ENCODE measurements at regions not wholly inside any gene's neighbourhood (a gene's known extent, or its start where the extent isn't known, plus 50 kb on each side); places are given as distances from the start of the nearest gene placed in this dataset.
"Not testable (repeated sequence)": the region's sequence is repeated elsewhere in the genome, so short reads cannot be mapped to it uniquely, and the experiment has no call there.

- H3K4me3 Mint-ChIP-seq, result no peak overlapping the region
- DNase-seq, result no peak
- H3K9me3 Mint-ChIP-seq, result peaks cover 44% of the 10 kb centered on the region
- H3K27me3 Mint-ChIP-seq (ENCODE audit: low read depth, poor library complexity), result no peaks in the 10 kb centered on the region
- peaks cover 4% of the 10 kb centered on the region for H3K36me3 Mint-ChIP-seq (ENCODE audit: low read depth)
- H3K27ac Mint-ChIP-seq, result no peak overlapping the region
- H3K4me1 Mint-ChIP-seq, result no peaks in the 10 kb centered on the region
- TF ChIP-seq CTCF (IDR thresholded peaks at IDR 0.05), result no peak
These were observed 217.3 kb upstream of the ERCC4 start for GRCh38 chr16:13702614-13703013.

- Mint-ChIP-seq H3K36me3 (ENCODE audit: low read depth) (peaks cover 4% of the 10 kb centered on the region), H3K27ac (peak overlapping the region; percentile 55), H3K9me3 (peaks cover 37% of the 10 kb centered on the region), H3K27me3 (ENCODE audit: low read depth, poor library complexity) (peaks cover 8% of the 10 kb centered on the region), H3K4me1 (peaks cover 10% of the 10 kb centered on the region), H3K4me3 (no peak overlapping the region)
- DNase-seq, result no peak
- TF ChIP-seq CTCF (IDR thresholded peaks at IDR 0.05), result no peak
These were observed 211.4 kb upstream of the ERCC4 start for GRCh38 chr16:13708347-13709120.

GRCh38 chr16:13718748-13719147 is 201.2 kb upstream of the ERCC4 start:
- H3K27ac Mint-ChIP-seq, result no peak overlapping the region

GRCh38 chr16:13727943-13728342 is 192.0 kb upstream of the ERCC4 start:
- TF ChIP-seq CTCF (IDR thresholded peaks at IDR 0.05), result no peak

More at GRCh38 chr16:13718748-13719147, 201.2 kb upstream of the ERCC4 start:
- no peak for TF ChIP-seq CTCF (IDR thresholded peaks at IDR 0.05)
- H3K4me1 Mint-ChIP-seq, result no peaks in the 10 kb centered on the region
- H3K36me3 Mint-ChIP-seq (ENCODE audit: low read depth), result no peaks in the 10 kb centered on the region
- no peak for DNase-seq
- H3K9me3 Mint-ChIP-seq, result no peaks in the 10 kb centered on the region
- no peak overlapping the region for H3K4me3 Mint-ChIP-seq
- H3K27me3 Mint-ChIP-seq (ENCODE audit: low read depth, poor library complexity), result peaks cover 9% of the 10 kb centered on the region

GRCh38 chr16:13733561-13733960 is 186.4 kb upstream of the ERCC4 start:
- Mint-ChIP-seq H3K4me1 (no peaks in the 10 kb centered on the region), H3K4me3 (no peak overlapping the region), H3K9me3 (peaks cover 1% of the 10 kb centered on the region), H3K36me3 (ENCODE audit: low read depth) (no peaks in the 10 kb centered on the region), H3K27me3 (ENCODE audit: low read depth, poor library complexity) (peaks cover 4% of the 10 kb centered on the region), H3K27ac (no peak overlapping the region)
- no peak for DNase-seq
- no peak for TF ChIP-seq CTCF (IDR thresholded peaks at IDR 0.05)

More at GRCh38 chr16:13727943-13728342, 192.0 kb upstream of the ERCC4 start:
- H3K36me3 Mint-ChIP-seq (ENCODE audit: low read depth), result no peaks in the 10 kb centered on the region
- DNase-seq, result no peak
- H3K27me3 Mint-ChIP-seq (ENCODE audit: low read depth, poor library complexity), result peaks cover 10% of the 10 kb centered on the region
- no peak overlapping the region for H3K27ac Mint-ChIP-seq
- peaks cover 15% of the 10 kb centered on the region for H3K9me3 Mint-ChIP-seq
- no peak overlapping the region for H3K4me3 Mint-ChIP-seq
- H3K4me1 Mint-ChIP-seq, result no peaks in the 10 kb centered on the region

GRCh38 chr16:13739621-13740373 is 180.2 kb upstream of the ERCC4 start:
- not testable (repeated sequence) for H3K4me1 Mint-ChIP-seq; H3K36me3 Mint-ChIP-seq (ENCODE audit: low read depth); DNase-seq; H3K27ac Mint-ChIP-seq; H3K4me3 Mint-ChIP-seq; H3K27me3 Mint-ChIP-seq (ENCODE audit: low read depth, poor library complexity)
- H3K9me3 Mint-ChIP-seq, result peaks cover 22% of the 10 kb centered on the region
